ENCODE measurements at regions not wholly inside any gene's neighbourhood (a gene's known extent, or its start where the extent isn't known, plus 50 kb on each side); places are given as distances from the start of the nearest gene placed in this dataset.

DNA sequence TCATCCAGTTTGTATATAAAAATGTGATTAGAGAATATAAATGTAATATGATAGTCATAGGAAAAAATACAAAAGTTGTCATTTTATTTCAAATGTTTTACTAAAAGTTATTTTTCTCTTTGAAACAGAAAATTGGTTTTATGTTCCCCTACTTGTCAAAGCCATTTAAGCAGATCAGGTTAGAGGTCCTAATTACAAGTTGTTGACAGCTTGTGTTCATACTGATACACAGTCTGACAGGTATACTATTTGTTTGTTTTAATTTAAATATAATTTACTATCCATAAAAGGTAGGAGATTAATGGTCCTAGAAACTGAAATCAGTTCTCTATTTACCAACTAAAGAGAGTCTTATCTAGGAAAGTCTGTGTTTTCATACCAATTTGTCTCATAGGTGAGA, 250.4 kb upstream of the TMEM161B start:
- H3K27ac ChIP-seq (replicated peaks), result no peak overlapping the region
- no peak for TF ChIP-seq SPI1 (IDR thresholded peaks at IDR 0.05; ENCODE audit: borderline replicate concordance, low read depth)
- TF ChIP-seq, protein P1, sequence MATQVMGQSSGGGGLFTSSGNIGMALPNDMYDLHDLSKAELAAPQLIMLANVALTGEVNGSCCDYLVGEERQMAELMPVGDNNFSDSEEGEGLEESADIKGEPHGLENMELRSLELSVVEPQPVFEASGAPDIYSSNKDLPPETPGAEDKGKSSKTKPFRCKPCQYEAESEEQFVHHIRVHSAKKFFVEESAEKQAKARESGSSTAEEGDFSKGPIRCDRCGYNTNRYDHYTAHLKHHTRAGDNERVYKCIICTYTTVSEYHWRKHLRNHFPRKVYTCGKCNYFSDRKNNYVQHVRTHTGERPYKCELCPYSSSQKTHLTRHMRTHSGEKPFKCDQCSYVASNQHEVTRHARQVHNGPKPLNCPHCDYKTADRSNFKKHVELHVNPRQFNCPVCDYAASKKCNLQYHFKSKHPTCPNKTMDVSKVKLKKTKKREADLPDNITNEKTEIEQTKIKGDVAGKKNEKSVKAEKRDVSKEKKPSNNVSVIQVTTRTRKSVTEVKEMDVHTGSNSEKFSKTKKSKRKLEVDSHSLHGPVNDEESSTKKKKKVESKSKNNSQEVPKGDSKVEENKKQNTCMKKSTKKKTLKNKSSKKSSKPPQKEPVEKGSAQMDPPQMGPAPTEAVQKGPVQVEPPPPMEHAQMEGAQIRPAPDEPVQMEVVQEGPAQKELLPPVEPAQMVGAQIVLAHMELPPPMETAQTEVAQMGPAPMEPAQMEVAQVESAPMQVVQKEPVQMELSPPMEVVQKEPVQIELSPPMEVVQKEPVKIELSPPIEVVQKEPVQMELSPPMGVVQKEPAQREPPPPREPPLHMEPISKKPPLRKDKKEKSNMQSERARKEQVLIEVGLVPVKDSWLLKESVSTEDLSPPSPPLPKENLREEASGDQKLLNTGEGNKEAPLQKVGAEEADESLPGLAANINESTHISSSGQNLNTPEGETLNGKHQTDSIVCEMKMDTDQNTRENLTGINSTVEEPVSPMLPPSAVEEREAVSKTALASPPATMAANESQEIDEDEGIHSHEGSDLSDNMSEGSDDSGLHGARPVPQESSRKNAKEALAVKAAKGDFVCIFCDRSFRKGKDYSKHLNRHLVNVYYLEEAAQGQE (IDR thresholded peaks at IDR 0.05; ENCODE audit: insufficient replicate concordance, low read depth), result no peak
- TF ChIP-seq POLR2AphosphoS5 (IDR thresholded peaks at IDR 0.05; ENCODE audit: low read depth), result no peak
- TF ChIP-seq, protein P2, sequence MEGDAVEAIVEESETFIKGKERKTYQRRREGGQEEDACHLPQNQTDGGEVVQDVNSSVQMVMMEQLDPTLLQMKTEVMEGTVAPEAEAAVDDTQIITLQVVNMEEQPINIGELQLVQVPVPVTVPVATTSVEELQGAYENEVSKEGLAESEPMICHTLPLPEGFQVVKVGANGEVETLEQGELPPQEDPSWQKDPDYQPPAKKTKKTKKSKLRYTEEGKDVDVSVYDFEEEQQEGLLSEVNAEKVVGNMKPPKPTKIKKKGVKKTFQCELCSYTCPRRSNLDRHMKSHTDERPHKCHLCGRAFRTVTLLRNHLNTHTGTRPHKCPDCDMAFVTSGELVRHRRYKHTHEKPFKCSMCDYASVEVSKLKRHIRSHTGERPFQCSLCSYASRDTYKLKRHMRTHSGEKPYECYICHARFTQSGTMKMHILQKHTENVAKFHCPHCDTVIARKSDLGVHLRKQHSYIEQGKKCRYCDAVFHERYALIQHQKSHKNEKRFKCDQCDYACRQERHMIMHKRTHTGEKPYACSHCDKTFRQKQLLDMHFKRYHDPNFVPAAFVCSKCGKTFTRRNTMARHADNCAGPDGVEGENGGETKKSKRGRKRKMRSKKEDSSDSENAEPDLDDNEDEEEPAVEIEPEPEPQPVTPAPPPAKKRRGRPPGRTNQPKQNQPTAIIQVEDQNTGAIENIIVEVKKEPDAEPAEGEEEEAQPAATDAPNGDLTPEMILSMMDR (IDR thresholded peaks at IDR 0.05; ENCODE audit: insufficient read depth, low read length), result no peak
- no peak for TF ChIP-seq GABPA (IDR thresholded peaks at IDR 0.05; ENCODE audit: low read depth)
- no peak for DNase-seq (ENCODE audit: low read depth in 1 of 2, low spot score in 1 of 2)
- no peak overlapping the region for H3K4me3 ChIP-seq (replicated peaks; ENCODE audit: insufficient read depth, low read length)
- H3K27me3 ChIP-seq (ENCODE audit: insufficient read depth, poor library complexity, severe bottlenecking), result no peaks in the 10 kb centered on the region

DNA sequence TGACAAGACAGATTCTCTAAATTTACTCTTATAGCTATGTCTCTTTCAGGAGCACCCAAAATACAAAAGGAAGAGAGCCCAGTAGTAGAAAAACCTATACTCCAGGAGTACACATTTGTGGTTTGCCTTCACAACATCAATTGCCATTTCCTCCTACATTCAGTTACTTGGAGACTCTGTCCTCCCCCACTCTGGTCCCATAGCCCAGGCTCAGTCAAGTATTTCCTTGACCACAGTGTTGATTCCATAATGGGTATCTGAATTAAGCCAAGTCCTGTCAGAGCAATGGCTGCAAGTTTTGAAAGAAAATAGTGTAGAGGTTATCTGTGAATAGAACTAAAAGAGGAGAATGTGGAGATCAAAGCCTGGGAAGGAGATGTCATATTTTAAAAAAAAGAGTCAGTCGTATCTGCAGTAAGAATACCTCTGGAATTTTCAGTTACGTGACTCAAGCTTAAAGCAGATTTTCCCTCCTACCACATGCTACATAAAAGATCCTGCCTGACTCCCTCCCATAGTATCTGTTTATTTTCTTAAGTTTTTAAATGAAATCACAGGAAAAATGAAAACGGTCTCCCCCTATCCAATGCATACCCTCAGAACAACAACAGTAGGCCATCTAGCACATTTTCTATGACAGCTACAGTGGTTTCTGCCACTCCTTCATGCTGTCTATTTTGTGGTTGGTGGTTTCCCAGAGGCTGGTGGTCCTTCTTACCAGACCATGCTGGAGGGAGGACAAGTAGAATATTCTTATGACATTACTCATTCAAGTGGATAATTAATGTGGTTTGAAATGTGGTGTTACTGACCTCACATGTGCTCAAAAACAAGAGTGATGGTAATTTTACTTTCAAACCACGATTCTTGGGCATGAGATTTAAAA, 249.7 kb upstream of the TMEM161B start:
- TF ChIP-seq GABPA (IDR thresholded peaks at IDR 0.05; ENCODE audit: low read depth), result no peak
- TF ChIP-seq, protein P2 (IDR thresholded peaks at IDR 0.05; ENCODE audit: insufficient read depth, low read length), result no peak
- no peak for TF ChIP-seq SPI1 (IDR thresholded peaks at IDR 0.05; ENCODE audit: borderline replicate concordance, low read depth)
- TF ChIP-seq, protein P1 (IDR thresholded peaks at IDR 0.05; ENCODE audit: insufficient replicate concordance, low read depth), result no peak
- no peak for TF ChIP-seq POLR2AphosphoS5 (IDR thresholded peaks at IDR 0.05; ENCODE audit: low read depth)
- Histone ChIP-seq H3K27me3 (ENCODE audit: insufficient read depth, poor library complexity, severe bottlenecking) (no peaks in the 10 kb centered on the region), H3K27ac (replicated peaks) (no peak overlapping the region), H3K4me3 (replicated peaks; ENCODE audit: insufficient read depth, low read length) (no peak overlapping the region)
- DNase-seq (ENCODE audit: low read depth in 1 of 2, low spot score in 1 of 2), result no peak

DNA sequence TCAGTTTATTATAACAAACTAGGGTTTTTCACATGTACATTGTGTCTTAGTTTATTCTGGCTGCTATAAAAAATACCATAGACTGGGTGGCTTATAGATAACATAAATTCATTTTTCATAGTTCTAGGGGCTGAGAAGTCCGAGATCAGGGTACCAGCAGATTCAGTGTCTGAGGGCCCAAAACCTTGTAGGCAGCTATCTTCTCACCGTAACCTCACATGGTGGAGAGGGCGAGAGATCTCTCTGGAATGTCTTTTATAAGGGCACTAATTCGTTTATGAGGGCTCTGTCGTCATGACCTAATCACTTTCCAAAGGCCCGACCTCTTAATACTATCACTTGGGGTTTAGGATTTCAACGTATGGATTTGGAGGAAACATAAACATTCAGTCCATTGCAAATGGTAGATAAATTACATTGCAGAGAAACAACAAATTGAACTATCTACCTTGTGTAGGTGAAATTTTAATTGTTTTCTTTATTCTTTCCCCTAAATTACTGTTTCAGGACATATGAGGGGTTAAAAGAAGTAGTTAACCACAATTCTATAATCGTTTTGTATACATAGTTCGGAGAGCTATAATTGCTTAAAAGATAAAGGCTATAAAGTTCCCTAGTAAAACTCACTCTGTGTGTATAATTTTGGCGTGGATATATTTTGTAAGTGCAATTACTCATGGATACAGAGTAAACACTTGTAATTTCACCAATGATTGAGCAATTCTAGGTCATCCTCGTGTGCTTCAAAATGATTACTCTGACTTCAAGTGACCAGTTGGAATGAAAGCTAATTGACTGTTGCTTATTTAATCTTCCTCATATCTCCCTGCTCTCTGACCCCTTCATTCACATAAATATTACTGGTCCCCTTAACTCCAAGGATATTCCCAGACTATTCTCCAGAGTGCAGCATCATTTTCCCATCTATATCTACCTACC, 247.5 kb upstream of the TMEM161B start:
- no peak for DNase-seq (ENCODE audit: low read depth in 1 of 2, low spot score in 1 of 2)
- no peaks in the 10 kb centered on the region for H3K27me3 ChIP-seq (ENCODE audit: insufficient read depth, poor library complexity, severe bottlenecking)
- no peak overlapping the region for H3K4me3 ChIP-seq (replicated peaks; ENCODE audit: insufficient read depth, low read length)
- no peak overlapping the region for H3K27ac ChIP-seq (replicated peaks)
- TF ChIP-seq, protein P2 (IDR thresholded peaks at IDR 0.05; ENCODE audit: insufficient read depth, low read length), result no peak
- TF ChIP-seq, protein P1 (IDR thresholded peaks at IDR 0.05; ENCODE audit: insufficient replicate concordance, low read depth), result no peak
- TF ChIP-seq SPI1 (IDR thresholded peaks at IDR 0.05; ENCODE audit: borderline replicate concordance, low read depth) (no peak), POLR2AphosphoS5 (IDR thresholded peaks at IDR 0.05; ENCODE audit: low read depth) (no peak), GABPA (IDR thresholded peaks at IDR 0.05; ENCODE audit: low read depth) (no peak)

Data from HL-60 (cell line).